ENCODE measurements at regions not wholly inside any gene's neighbourhood (a gene's known extent, or its start where the extent isn't known, plus 50 kb on each side); places are given as distances from the start of the nearest gene placed in this dataset.
A peak's percentile ranks its signal among the peaks of the same experiment; 100 is the strongest.

GRCh38 chrX:1873671-1874070 is 258.8 kb downstream of the ASMT start:
- no peak for TF ChIP-seq CTCF (IDR thresholded peaks at IDR 0.05)
- no peak for TF ChIP-seq EZH2phosphoT487 (IDR thresholded peaks at IDR 0.05)
- TF ChIP-seq EZH2 (IDR thresholded peaks at IDR 0.05): no peak
- Histone ChIP-seq H2AFZ (replicated peaks) (peak overlapping the region; percentile 50), H3K4me3 (no peak overlapping the region), H3K79me2 (ENCODE audit: low read depth) (no peaks in the 10 kb centered on the region), H3K4me1 (no peaks in the 10 kb centered on the region), H3K4me2 (no peak overlapping the region), H3K9me3 (ENCODE audit: low read depth) (no peaks in the 10 kb centered on the region), H4K20me1 (ENCODE audit: low read depth) (no peaks in the 10 kb centered on the region), H3K36me3 (no peaks in the 10 kb centered on the region), H3F3A (ENCODE audit: low read depth) (peaks cover 7% of the 10 kb centered on the region), H3K27me3 (no peaks in the 10 kb centered on the region), H3K27ac (no peak overlapping the region), H3K9ac (no peak overlapping the region)
- Mint-ChIP-seq H3K9me3 (peaks cover 2% of the 10 kb centered on the region), H3K27ac (peak overlapping the region; percentile 30), H3K36me3 (no peaks in the 10 kb centered on the region), H3K4me1 (peaks cover 6% of the 10 kb centered on the region), H3K27me3 (ENCODE audit: insufficient read depth, low read depth) (peaks cover 8% of the 10 kb centered on the region), H3K4me3 (no peak overlapping the region)
- no peak for DNase-seq (ENCODE audit: low spot score)

- Histone ChIP-seq H3K4me1 (no peaks in the 10 kb centered on the region), H3F3A (ENCODE audit: low read depth) (peaks cover 7% of the 10 kb centered on the region), H3K4me2 (no peak overlapping the region), H3K79me2 (ENCODE audit: low read depth) (no peaks in the 10 kb centered on the region), H3K9ac (no peak overlapping the region), H3K27me3 (no peaks in the 10 kb centered on the region), H2AFZ (replicated peaks) (peak overlapping the region; percentile 50), H3K27ac (no peak overlapping the region), H3K4me3 (no peak overlapping the region), H3K36me3 (no peaks in the 10 kb centered on the region), H3K9me3 (ENCODE audit: low read depth) (no peaks in the 10 kb centered on the region), H4K20me1 (ENCODE audit: low read depth) (no peaks in the 10 kb centered on the region)
- no peak overlapping the region for H3K27ac Mint-ChIP-seq
- no peak overlapping the region for H3K4me3 Mint-ChIP-seq
- peaks cover 6% of the 10 kb centered on the region for H3K4me1 Mint-ChIP-seq
- no peak for TF ChIP-seq CTCF (IDR thresholded peaks at IDR 0.05)
- TF ChIP-seq EZH2 (IDR thresholded peaks at IDR 0.05): no peak
- no peak for TF ChIP-seq EZH2phosphoT487 (IDR thresholded peaks at IDR 0.05)
- H3K36me3 Mint-ChIP-seq: peaks cover under 1% of the 10 kb centered on the region
- H3K9me3 Mint-ChIP-seq: peaks cover 6% of the 10 kb centered on the region
- peaks cover 8% of the 10 kb centered on the region for H3K27me3 Mint-ChIP-seq (ENCODE audit: insufficient read depth, low read depth)
- DNase-seq (ENCODE audit: low spot score): no peak
Measured at GRCh38 chrX:1874416-1874815, 259.6 kb downstream of the ASMT start.

- Mint-ChIP-seq H3K4me3 (no peak overlapping the region), H3K36me3 (peaks cover 4% of the 10 kb centered on the region), H3K27ac (no peak overlapping the region), H3K4me1 (peaks cover 6% of the 10 kb centered on the region), H3K9me3 (peaks cover 6% of the 10 kb centered on the region), H3K27me3 (ENCODE audit: insufficient read depth, low read depth) (peaks cover 8% of the 10 kb centered on the region)
- no peak overlapping the region for H3K27ac ChIP-seq
- H3K4me2 ChIP-seq: no peak overlapping the region
- no peak overlapping the region for H3K4me3 ChIP-seq
- peaks cover 7% of the 10 kb centered on the region for H3F3A ChIP-seq (ENCODE audit: low read depth)
- no peaks in the 10 kb centered on the region for H3K4me1 ChIP-seq
- H3K36me3 ChIP-seq: no peaks in the 10 kb centered on the region
- no peak for DNase-seq (ENCODE audit: low spot score)
- no peaks in the 10 kb centered on the region for H3K27me3 ChIP-seq
- TF ChIP-seq EZH2 (IDR thresholded peaks at IDR 0.05) (no peak), EZH2phosphoT487 (IDR thresholded peaks at IDR 0.05) (no peak), CTCF (IDR thresholded peaks at IDR 0.05) (no peak)
- H4K20me1 ChIP-seq (ENCODE audit: low read depth): no peaks in the 10 kb centered on the region
- H2AFZ ChIP-seq (replicated peaks): no peak overlapping the region
- no peaks in the 10 kb centered on the region for H3K79me2 ChIP-seq (ENCODE audit: low read depth)
- no peak overlapping the region for H3K9ac ChIP-seq
- H3K9me3 ChIP-seq (ENCODE audit: low read depth): no peaks in the 10 kb centered on the region
Measured at GRCh38 chrX:1874899-1875298, 260.0 kb downstream of the ASMT start.

Data from neural progenitor cell (in vitro differentiated cells).